ENCODE measurements at regions not wholly inside any gene's neighbourhood (a gene's known extent, or its start where the extent isn't known, plus 50 kb on each side); places are given as distances from the start of the nearest gene placed in this dataset.

DNA sequence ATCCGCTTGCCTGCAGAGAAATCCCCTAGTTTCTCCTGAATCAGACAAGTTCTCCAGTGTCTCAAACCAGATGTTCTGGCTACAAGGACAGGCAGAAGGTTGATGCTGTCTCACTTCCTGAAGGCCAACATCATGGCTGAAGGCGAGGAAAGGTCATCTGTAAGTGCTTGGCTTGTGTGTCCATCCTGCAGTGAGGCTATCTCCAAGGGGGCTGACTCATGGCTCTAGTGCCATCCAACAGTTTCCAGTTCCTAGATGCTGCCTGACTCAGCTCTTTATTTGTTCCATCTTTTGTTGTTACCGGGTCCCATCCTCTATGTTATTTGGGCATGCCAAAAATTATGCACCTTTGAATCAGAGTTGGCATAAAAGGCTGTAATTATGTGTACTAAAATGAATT lies 232.1 kb upstream of the TBX3 start (continued):
- TF ChIP-seq JUND (IDR thresholded peaks at IDR 0.05): peak; percentile 75
- TF ChIP-seq, protein P1, sequence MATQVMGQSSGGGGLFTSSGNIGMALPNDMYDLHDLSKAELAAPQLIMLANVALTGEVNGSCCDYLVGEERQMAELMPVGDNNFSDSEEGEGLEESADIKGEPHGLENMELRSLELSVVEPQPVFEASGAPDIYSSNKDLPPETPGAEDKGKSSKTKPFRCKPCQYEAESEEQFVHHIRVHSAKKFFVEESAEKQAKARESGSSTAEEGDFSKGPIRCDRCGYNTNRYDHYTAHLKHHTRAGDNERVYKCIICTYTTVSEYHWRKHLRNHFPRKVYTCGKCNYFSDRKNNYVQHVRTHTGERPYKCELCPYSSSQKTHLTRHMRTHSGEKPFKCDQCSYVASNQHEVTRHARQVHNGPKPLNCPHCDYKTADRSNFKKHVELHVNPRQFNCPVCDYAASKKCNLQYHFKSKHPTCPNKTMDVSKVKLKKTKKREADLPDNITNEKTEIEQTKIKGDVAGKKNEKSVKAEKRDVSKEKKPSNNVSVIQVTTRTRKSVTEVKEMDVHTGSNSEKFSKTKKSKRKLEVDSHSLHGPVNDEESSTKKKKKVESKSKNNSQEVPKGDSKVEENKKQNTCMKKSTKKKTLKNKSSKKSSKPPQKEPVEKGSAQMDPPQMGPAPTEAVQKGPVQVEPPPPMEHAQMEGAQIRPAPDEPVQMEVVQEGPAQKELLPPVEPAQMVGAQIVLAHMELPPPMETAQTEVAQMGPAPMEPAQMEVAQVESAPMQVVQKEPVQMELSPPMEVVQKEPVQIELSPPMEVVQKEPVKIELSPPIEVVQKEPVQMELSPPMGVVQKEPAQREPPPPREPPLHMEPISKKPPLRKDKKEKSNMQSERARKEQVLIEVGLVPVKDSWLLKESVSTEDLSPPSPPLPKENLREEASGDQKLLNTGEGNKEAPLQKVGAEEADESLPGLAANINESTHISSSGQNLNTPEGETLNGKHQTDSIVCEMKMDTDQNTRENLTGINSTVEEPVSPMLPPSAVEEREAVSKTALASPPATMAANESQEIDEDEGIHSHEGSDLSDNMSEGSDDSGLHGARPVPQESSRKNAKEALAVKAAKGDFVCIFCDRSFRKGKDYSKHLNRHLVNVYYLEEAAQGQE (IDR thresholded peaks at IDR 0.05; ENCODE audit: low read depth, low read length): no peak
- no peak for TF ChIP-seq EZH2phosphoT487 (IDR thresholded peaks at IDR 0.05; ENCODE audit: borderline replicate concordance, low read depth)
- no peak for TF ChIP-seq RCOR1 (IDR thresholded peaks at IDR 0.05; ENCODE audit: low read length)

DNA sequence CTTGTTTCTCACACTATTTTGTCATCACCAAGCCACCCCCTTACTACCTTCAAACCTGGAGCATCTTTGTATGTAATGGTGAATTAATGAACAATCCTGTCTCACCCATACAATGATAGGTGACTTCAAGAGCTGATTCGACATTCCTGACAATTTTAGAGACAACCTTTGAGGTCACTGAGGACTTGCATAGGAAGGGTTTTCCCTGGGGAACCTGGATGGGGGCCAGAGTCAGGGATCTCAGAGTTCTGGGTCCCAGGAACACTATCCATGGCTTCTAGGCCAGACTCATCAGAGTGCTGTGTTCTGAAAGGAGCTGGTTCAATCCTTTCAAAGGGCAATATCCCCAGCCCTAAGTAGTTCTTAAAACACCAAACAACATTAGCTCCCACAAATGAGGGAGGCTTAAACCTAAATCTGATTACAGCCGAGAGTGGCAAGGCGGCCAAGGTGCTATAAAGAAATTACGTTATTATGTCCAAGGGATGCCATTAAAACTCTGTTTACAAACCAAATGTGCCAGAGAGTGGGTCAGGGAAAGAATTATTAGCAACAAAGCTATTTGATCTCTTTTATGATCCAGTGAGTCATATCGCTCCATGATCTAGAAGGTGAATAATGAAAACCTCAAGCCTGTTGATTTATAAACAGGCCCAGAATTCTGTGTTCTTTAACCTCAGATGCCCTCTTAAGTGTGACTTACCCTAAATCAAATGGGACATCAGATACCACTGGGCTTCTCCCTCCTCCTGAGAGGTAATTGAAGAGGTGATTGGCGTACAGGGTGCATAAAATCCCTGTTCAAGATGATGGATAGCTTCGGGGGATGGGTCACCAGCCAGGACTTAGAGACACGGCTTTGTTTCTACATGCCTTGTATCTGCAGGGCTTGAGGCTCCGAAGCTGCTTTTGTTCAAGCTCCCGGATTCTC lies 230.2 kb upstream of the TBX3 start:
- Histone ChIP-seq H4K20me1 (ENCODE audit: insufficient read depth) (no peaks in the 10 kb centered on the region), H3K9me3 (no peaks in the 10 kb centered on the region), H2AFZ (ENCODE audit: low read depth) (peak overlapping the region; percentile 31; the same call in 1 of the 2 replicates), H3K9me2 (no peaks in the 10 kb centered on the region), H3K36me3 (replicated peaks in 1 of 2; ENCODE audit: control insufficient read depth in 1 of 2, insufficient read depth in 2 of 2, low read length in 1 of 2) (no peaks in the 10 kb centered on the region), H3K4me1 (ENCODE audit: control insufficient read depth in 1 of 2, insufficient read depth in 2 of 2, low read depth in 1 of 2, low read length in 1 of 2) (peaks cover 0 to 4% of the 10 kb centered on the region in 2 experiments; a peak in 1 of 4 replicates), H3K9ac (no peak overlapping the region), H3K27me3 (ENCODE audit: insufficient read depth) (no peaks in the 10 kb centered on the region), H3K27ac (ENCODE audit: low read depth in 2 of 2, low read length in 1 of 2) (no peak overlapping the region), H3F3A (replicated peaks; ENCODE audit: insufficient read depth) (no peaks in the 10 kb centered on the region), H3K79me2 (ENCODE audit: insufficient read depth) (no peaks in the 10 kb centered on the region), H3K4me2 (0 out of 2 replicates have a peak overlapping the region, but pooled peaks have one; percentile 29), H3K4me3 (ENCODE audit: low read depth in 2 of 2, low read length in 1 of 2) (no peak overlapping the region)
- ChIA-PET CTCF (interaction anchor here (0.6 kb wide), 1 partner anchor 9 kb away, joined by 3 read pairs; no protein-coding TSS in a partner anchor), POLR2A (no interaction called here)
- DNase-seq: no peak
- 61% methylated on average over 10 of the region's 10 CpGs for WGBS (ENCODE audit: low lambda C conversion rate)
- TF ChIP-seq, protein P2, sequence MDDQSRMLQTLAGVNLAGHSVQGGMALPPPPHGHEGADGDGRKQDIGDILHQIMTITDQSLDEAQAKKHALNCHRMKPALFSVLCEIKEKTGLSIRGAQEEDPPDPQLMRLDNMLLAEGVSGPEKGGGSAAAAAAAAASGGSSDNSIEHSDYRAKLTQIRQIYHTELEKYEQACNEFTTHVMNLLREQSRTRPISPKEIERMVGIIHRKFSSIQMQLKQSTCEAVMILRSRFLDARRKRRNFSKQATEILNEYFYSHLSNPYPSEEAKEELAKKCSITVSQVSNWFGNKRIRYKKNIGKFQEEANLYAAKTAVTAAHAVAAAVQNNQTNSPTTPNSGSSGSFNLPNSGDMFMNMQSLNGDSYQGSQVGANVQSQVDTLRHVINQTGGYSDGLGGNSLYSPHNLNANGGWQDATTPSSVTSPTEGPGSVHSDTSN (IDR thresholded peaks at IDR 0.05): peak; percentile 85
- TF ChIP-seq, protein P1 (IDR thresholded peaks at IDR 0.05; ENCODE audit: low read depth, low read length): no peak
- TF ChIP-seq TCF12 (IDR thresholded peaks at IDR 0.05): peak; percentile 87
- TF ChIP-seq JUND (IDR thresholded peaks at IDR 0.05): peak; percentile 88
- no peak for TF ChIP-seq TAF1 (IDR thresholded peaks at IDR 0.05; ENCODE audit: borderline replicate concordance, low read depth, low read length)
- no peak for TF ChIP-seq NRF1 (IDR thresholded peaks at IDR 0.05; ENCODE audit: low read depth, low read length)
- TF ChIP-seq NFIC (IDR thresholded peaks at IDR 0.05; ENCODE audit: borderline replicate concordance): peak; percentile 43; the same call in 1 of the 2 replicates
- no peak for TF ChIP-seq SMC3 (IDR thresholded peaks at IDR 0.05; ENCODE audit: low read depth, low read length)
- 0 out of 2 replicates have a peak, but pooled peaks have one; percentile 49 for TF ChIP-seq TEAD4 (IDR thresholded peaks at IDR 0.05; ENCODE audit: borderline replicate concordance, insufficient read depth)
- TF ChIP-seq EP300 (IDR thresholded peaks at IDR 0.05; ENCODE audit: borderline replicate concordance in 1 of 2, low read depth in 1 of 2, low read length in 1 of 2): peak in 1 of 2 experiments; percentile 80; a peak in 2 of 4 replicates
- TF ChIP-seq ELF1 (IDR thresholded peaks at IDR 0.05): no peak
- no peak for TF ChIP-seq CTCF (IDR thresholded peaks at IDR 0.05)
- TF ChIP-seq YY1 (IDR thresholded peaks at IDR 0.05; ENCODE audit: low read depth): no peak
- TF ChIP-seq, protein P3, sequence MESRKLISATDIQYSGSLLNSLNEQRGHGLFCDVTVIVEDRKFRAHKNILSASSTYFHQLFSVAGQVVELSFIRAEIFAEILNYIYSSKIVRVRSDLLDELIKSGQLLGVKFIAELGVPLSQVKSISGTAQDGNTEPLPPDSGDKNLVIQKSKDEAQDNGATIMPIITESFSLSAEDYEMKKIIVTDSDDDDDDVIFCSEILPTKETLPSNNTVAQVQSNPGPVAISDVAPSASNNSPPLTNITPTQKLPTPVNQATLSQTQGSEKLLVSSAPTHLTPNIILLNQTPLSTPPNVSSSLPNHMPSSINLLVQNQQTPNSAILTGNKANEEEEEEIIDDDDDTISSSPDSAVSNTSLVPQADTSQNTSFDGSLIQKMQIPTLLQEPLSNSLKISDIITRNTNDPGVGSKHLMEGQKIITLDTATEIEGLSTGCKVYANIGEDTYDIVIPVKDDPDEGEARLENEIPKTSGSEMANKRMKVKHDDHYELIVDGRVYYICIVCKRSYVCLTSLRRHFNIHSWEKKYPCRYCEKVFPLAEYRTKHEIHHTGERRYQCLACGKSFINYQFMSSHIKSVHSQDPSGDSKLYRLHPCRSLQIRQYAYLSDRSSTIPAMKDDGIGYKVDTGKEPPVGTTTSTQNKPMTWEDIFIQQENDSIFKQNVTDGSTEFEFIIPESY (IDR thresholded peaks at IDR 0.05; ENCODE audit: borderline replicate concordance, low read depth): 0 out of 2 replicates have a peak, but pooled peaks have one; percentile 50

All from SK-N-SH (cell line).